Endothelial cell of umbilical vein (primary cell): ENCODE measurements at regions not wholly inside any gene's neighbourhood (a gene's known extent, or its start where the extent isn't known, plus 50 kb on each side); places are given as distances from the start of the nearest gene placed in this dataset.

Experiments
- EZH2 ChIP-seq: IDR thresholded peaks from 2 replicates; pipeline ENCODE4 v1.6.1; 2012; ENCODE audit warnings: borderline replicate concordance, low read depth, mild to moderate bottlenecking, moderate library complexity, low read length, inconsistent platforms; ENCODE audit not compliant: severe bottlenecking
- FOS ChIP-seq: IDR thresholded peaks from 2 replicates; pipeline ENCODE4 v1.6.1; 2011; ENCODE audit warnings: mild to moderate bottlenecking, low read length, moderate library complexity, borderline replicate concordance; ENCODE audit not compliant: insufficient read depth
- GATA2 ChIP-seq: IDR thresholded peaks from 2 replicates; pipeline ENCODE4 v1.7.0; 2011; ENCODE audit warnings: low read depth, mild to moderate bottlenecking, moderate library complexity, mixed read lengths, low read length; ENCODE audit not compliant: insufficient read length, insufficient read depth
- MAX ChIP-seq: IDR thresholded peaks from 2 replicates; pipeline ENCODE4 v1.6.1; 2011; ENCODE audit not compliant: insufficient read depth, insufficient read length
- POLR2A ChIP-seq: IDR thresholded peaks from 2 replicates; pipeline ENCODE4 v1.6.1; 2012; ENCODE audit warnings: low read depth, mild to moderate bottlenecking, control low read depth, low read length
- POLR2AphosphoS5 ChIP-seq: IDR thresholded peaks from 2 replicates; pipeline ENCODE4 v1.6.1; 2012; ENCODE audit warnings: low read depth, mild to moderate bottlenecking, control low read depth, low read length, moderate library complexity; ENCODE audit not compliant: insufficient read depth
- TF ChIP-seq, protein P1 (sequence below), 2 donors: IDR thresholded peaks; 1 replicate in 1 of 2; 2 replicates in 1 of 2; pipeline ENCODE4 v1.5.1; 2011; ENCODE audit warnings: low read length in 2 of 2, mild to moderate bottlenecking in 2 of 2, moderate library complexity in 2 of 2, control low read depth in 1 of 2, inconsistent platforms in 1 of 2, low read depth in 1 of 2; ENCODE audit not compliant: insufficient read depth in 1 of 2; ENCODE audit errors: extremely low read depth in 1 of 2

- TF ChIP-seq, protein P1, sequence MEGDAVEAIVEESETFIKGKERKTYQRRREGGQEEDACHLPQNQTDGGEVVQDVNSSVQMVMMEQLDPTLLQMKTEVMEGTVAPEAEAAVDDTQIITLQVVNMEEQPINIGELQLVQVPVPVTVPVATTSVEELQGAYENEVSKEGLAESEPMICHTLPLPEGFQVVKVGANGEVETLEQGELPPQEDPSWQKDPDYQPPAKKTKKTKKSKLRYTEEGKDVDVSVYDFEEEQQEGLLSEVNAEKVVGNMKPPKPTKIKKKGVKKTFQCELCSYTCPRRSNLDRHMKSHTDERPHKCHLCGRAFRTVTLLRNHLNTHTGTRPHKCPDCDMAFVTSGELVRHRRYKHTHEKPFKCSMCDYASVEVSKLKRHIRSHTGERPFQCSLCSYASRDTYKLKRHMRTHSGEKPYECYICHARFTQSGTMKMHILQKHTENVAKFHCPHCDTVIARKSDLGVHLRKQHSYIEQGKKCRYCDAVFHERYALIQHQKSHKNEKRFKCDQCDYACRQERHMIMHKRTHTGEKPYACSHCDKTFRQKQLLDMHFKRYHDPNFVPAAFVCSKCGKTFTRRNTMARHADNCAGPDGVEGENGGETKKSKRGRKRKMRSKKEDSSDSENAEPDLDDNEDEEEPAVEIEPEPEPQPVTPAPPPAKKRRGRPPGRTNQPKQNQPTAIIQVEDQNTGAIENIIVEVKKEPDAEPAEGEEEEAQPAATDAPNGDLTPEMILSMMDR (IDR thresholded peaks at IDR 0.05; ENCODE audit: extremely low read depth in 1 of 2, insufficient read depth in 1 of 2, low read depth in 1 of 2, low read length in 2 of 2), result no peak
- TF ChIP-seq EZH2, result no peak
- TF ChIP-seq POLR2AphosphoS5, result no peak
- TF ChIP-seq POLR2A, result no peak
- no peak for TF ChIP-seq MAX
- TF ChIP-seq FOS, result no peak
- no peak for TF ChIP-seq GATA2
Observed at GRCh38 chr1:208536212-208536611, 292.0 kb upstream of the PLXNA2 start.
